ENCODE measurements at regions not wholly inside any gene's neighbourhood (a gene's known extent, or its start where the extent isn't known, plus 50 kb on each side); places are given as distances from the start of the nearest gene placed in this dataset.

GRCh38 chrX:49773993-49774392, 55.1 kb upstream of the PAGE4 start:
- no peak for DNase-seq

- no peak for DNase-seq
Measured at GRCh38 chrX:49767236-49767635, 61.9 kb upstream of the PAGE4 start.

GRCh38 chrX:49762175-49762720, 66.5 kb upstream of the PAGE1 start:
- DNase-seq, result no peak

GRCh38 chrX:49761481-49761880, 65.7 kb upstream of the PAGE1 start:
- peak; percentile 34 for DNase-seq

GRCh38 chrX:49760290-49760890, 64.6 kb upstream of the PAGE1 start:
- no peak for DNase-seq

GRCh38 chrX:49756692-49757091, 60.9 kb upstream of the PAGE1 start:
- no peak for DNase-seq

- DNase-seq, result peak; percentile 56
Measured at GRCh38 chrX:49754233-49754857, 58.6 kb upstream of the PAGE1 start.

- no peak for DNase-seq
Measured at GRCh38 chrX:49753691-49754090, 57.9 kb upstream of the PAGE1 start.

GRCh38 chrX:49748211-49748956, 52.6 kb upstream of the PAGE1 start:
- DNase-seq, result no peak

GRCh38 chrX:49746306-49746705, 50.5 kb upstream of the PAGE1 start:
- no peak for DNase-seq

All from activated CD4-positive, alpha-beta T cell treated with anti-CD3 and anti-CD28 coated beads, Interleukin-10, Interleukin-2, amounts not matched to agents 100 ng/mL and 50 ng/mL, durations not matched to agents 16 hours and 8 hours (primary cell).